CD4-positive, CD25-positive, alpha-beta regulatory T cell (primary cell): ENCODE measurements at regions not wholly inside any gene's neighbourhood (a gene's known extent, or its start where the extent isn't known, plus 50 kb on each side); places are given as distances from the start of the nearest gene placed in this dataset.

Experiments used
- ATAC-seq, 2 donors: fragments of 150-1000 bp; cut with Tn5 transposase; one replicate each; pipeline ENCODE4 v1.10.0; 2021; ENCODE audit warnings: low read depth in 2 of 2, moderate number of reproducible peaks in 2 of 2, moderate library complexity in 1 of 2
- DNase-seq, 3 donors: peaks; one replicate each; pipeline versions ENCODE4 v3.0.0 to v3.0.0-alpha.2; 2012 to 2022; ENCODE audit warnings: mixed read lengths in 1 of 3
- H3K27ac ChIP-seq: one replicate; pipeline ENCODE4 v1.7.0; 2013; ENCODE audit warnings: mild to moderate bottlenecking, low read length; ENCODE audit not compliant: insufficient read depth, poor library complexity, severe bottlenecking
- H3K27me3 ChIP-seq: one replicate; pipeline ENCODE4 v1.7.0; 2013; ENCODE audit warnings: low read length; ENCODE audit not compliant: control insufficient read depth, insufficient read depth
- H3K36me3 ChIP-seq: one replicate; pipeline ENCODE4 v1.7.0; 2013; ENCODE audit warnings: mild to moderate bottlenecking, low read length, moderate library complexity; ENCODE audit not compliant: control insufficient read depth, insufficient read depth
- H3K4me1 ChIP-seq: 2 replicates; pipeline ENCODE4 v1.7.0; 2013; ENCODE audit warnings: mild to moderate bottlenecking, low read length; ENCODE audit not compliant: insufficient read depth, control insufficient read depth, poor library complexity, severe bottlenecking
- H3K4me3 ChIP-seq: one replicate; pipeline ENCODE4 v1.7.0; 2013; ENCODE audit warnings: low read depth, mild to moderate bottlenecking, low read length, moderate library complexity
- H3K9me3 ChIP-seq, 2 experiments: 1 replicate in 1 of 2; 2 replicates in 1 of 2; pipeline ENCODE4 v1.7.0; 2013; ENCODE audit warnings: low read length in 2 of 2, mild to moderate bottlenecking in 1 of 2, moderate library complexity in 1 of 2; ENCODE audit not compliant: control insufficient read depth in 2 of 2
- H3K27ac Mint-ChIP-seq, 3 donors: one replicate each; pipeline ENCODE4 v1.8.0; 2020 to 2022; ENCODE audit warnings: mild to moderate bottlenecking in 3 of 3, mixed read lengths in 3 of 3, moderate library complexity in 2 of 3
- H3K27me3 Mint-ChIP-seq: one replicate; pipeline ENCODE4 v1.8.0; 2022; ENCODE audit warnings: mild to moderate bottlenecking, mixed read lengths
- H3K36me3 Mint-ChIP-seq: one replicate; pipeline ENCODE4 v1.8.0; 2020; ENCODE audit warnings: mixed read lengths
- H3K4me1 Mint-ChIP-seq, 4 donors: one replicate each; pipeline ENCODE4 v1.8.0; 2020 to 2022; ENCODE audit warnings: mixed read lengths in 4 of 4, mild to moderate bottlenecking in 1 of 4
- H3K4me3 Mint-ChIP-seq, 4 donors: one replicate each; pipeline ENCODE4 v1.8.0; 2020 to 2022; ENCODE audit warnings: mild to moderate bottlenecking in 4 of 4, mixed read lengths in 4 of 4, moderate library complexity in 3 of 4
- H3K9me3 Mint-ChIP-seq, 7 donors: one replicate each; pipeline ENCODE4 v1.8.0; 2020 to 2022; ENCODE audit warnings: mixed read lengths in 7 of 7, mild to moderate bottlenecking in 3 of 7, moderate library complexity in 2 of 7

- Histone ChIP-seq H3K27ac (no peak overlapping the region), H3K36me3 (no peaks in the 10 kb centered on the region), H3K4me3 (no peak overlapping the region), H3K27me3 (no peaks in the 10 kb centered on the region), H3K9me3 (no peaks in the 10 kb centered on the region), H3K4me1 (peaks cover 7% of the 10 kb centered on the region)
- no peaks in the 10 kb centered on the region for H3K27me3 Mint-ChIP-seq
- DNase-seq (no peak), ATAC-seq (no peak)
- no peaks in the 10 kb centered on the region for H3K36me3 Mint-ChIP-seq
- H3K27ac Mint-ChIP-seq = no peak overlapping the region
- peaks cover 0 to 26% (median 7%) of the 10 kb centered on the region in 4 donors for H3K4me1 Mint-ChIP-seq
- peaks cover 0 to 4% (median 0%) of the 10 kb centered on the region in 7 donors for H3K9me3 Mint-ChIP-seq
- H3K4me3 Mint-ChIP-seq = no peak overlapping the region
Observed at GRCh38 chr1:98403963-98404480, 257.5 kb upstream of the SNX7 start.

DNA sequence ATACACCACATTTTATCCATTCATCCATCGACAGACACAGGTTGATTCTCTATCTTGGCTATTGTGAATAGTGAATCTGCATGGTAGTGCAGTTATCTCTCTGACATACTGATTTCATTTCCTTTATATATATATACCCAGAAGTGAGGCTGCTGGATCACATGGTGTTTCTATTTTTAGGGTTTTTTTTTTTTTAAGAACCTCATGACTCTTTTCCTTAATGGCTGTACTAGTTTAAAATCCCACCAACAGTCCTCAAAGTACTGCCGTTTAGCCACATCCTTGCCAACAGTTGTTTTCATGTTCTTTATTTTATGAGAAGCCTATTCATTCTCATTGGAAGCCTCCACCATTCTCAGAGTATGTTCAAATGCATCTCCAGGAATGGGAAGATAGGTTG lies 258.7 kb upstream of the SNX7 start:
- peaks cover 0 to 26% (median 7%) of the 10 kb centered on the region in 4 donors for H3K4me1 Mint-ChIP-seq
- DNase-seq (no peak), ATAC-seq (no peak)
- no peaks in the 10 kb centered on the region for H3K9me3 ChIP-seq
- no peak overlapping the region for H3K4me3 Mint-ChIP-seq
- H3K4me3 ChIP-seq = peak overlapping the region; percentile 7
- H3K27ac Mint-ChIP-seq = no peak overlapping the region
- H3K36me3 Mint-ChIP-seq = no peaks in the 10 kb centered on the region
- no peaks in the 10 kb centered on the region for H3K27me3 ChIP-seq
- no peaks in the 10 kb centered on the region for H3K27me3 Mint-ChIP-seq
- H3K27ac ChIP-seq = no peak overlapping the region
- peaks cover 7% of the 10 kb centered on the region for H3K4me1 ChIP-seq
- peaks cover 0 to 4% (median 0%) of the 10 kb centered on the region in 7 donors for H3K9me3 Mint-ChIP-seq
- H3K36me3 ChIP-seq = no peaks in the 10 kb centered on the region

GRCh38 chr1:98400446-98400845 lies 261.1 kb upstream of the SNX7 start:
- Histone ChIP-seq H3K9me3 (no peaks in the 10 kb centered on the region), H3K36me3 (no peaks in the 10 kb centered on the region), H3K27ac (no peak overlapping the region), H3K27me3 (no peaks in the 10 kb centered on the region), H3K4me3 (no peak overlapping the region), H3K4me1 (no peaks in the 10 kb centered on the region)
- Mint-ChIP-seq H3K36me3 (no peaks in the 10 kb centered on the region), H3K27ac (no peak overlapping the region), H3K27me3 (no peaks in the 10 kb centered on the region), H3K4me3 (no peak overlapping the region), H3K9me3 (peaks cover 0 to 4% (median 0%) of the 10 kb centered on the region in 7 donors), H3K4me1 (peaks cover 0 to 13% (median 4%) of the 10 kb centered on the region in 4 donors)
- ATAC-seq (no peak), DNase-seq (no peak)

- no peaks in the 10 kb centered on the region for H3K9me3 ChIP-seq
- DNase-seq (no peak), ATAC-seq (no peak)
- Mint-ChIP-seq H3K4me1 (peaks cover 0 to 11% (median 4%) of the 10 kb centered on the region in 4 donors), H3K4me3 (no peak overlapping the region), H3K27me3 (no peaks in the 10 kb centered on the region), H3K9me3 (peaks cover 0 to 4% (median 0%) of the 10 kb centered on the region in 7 donors), H3K36me3 (no peaks in the 10 kb centered on the region), H3K27ac (no peak overlapping the region)
- no peaks in the 10 kb centered on the region for H3K27me3 ChIP-seq
- no peak overlapping the region for H3K4me3 ChIP-seq
- no peaks in the 10 kb centered on the region for H3K4me1 ChIP-seq
- H3K27ac ChIP-seq = no peak overlapping the region
- no peaks in the 10 kb centered on the region for H3K36me3 ChIP-seq
Observed at GRCh38 chr1:98399218-98399617, 262.3 kb upstream of the SNX7 start.

- H3K4me3 Mint-ChIP-seq = no peak overlapping the region
Observed at GRCh38 chr1:98398649-98399048, 262.9 kb upstream of the SNX7 start.

GRCh38 chr1:98398092-98398491 lies 263.4 kb upstream of the SNX7 start:
- Mint-ChIP-seq H3K27me3 (no peaks in the 10 kb centered on the region), H3K9me3 (peaks cover 0 to 4% (median 0%) of the 10 kb centered on the region in 7 donors), H3K4me3 (no peak overlapping the region), H3K4me1 (peaks cover 0 to under 1% (median under 1%) of the 10 kb centered on the region in 4 donors), H3K36me3 (no peaks in the 10 kb centered on the region), H3K27ac (no peak overlapping the region)
- ATAC-seq (no peak), DNase-seq (no peak)
- no peaks in the 10 kb centered on the region for H3K36me3 ChIP-seq
- no peaks in the 10 kb centered on the region for H3K4me1 ChIP-seq
- H3K9me3 ChIP-seq = no peaks in the 10 kb centered on the region
- H3K27me3 ChIP-seq = no peaks in the 10 kb centered on the region
- no peak overlapping the region for H3K27ac ChIP-seq
- no peak overlapping the region for H3K4me3 ChIP-seq

More at GRCh38 chr1:98398649-98399048, 262.9 kb upstream of the SNX7 start:
- no peak for ATAC-seq
- Histone ChIP-seq H3K9me3 (no peaks in the 10 kb centered on the region), H3K36me3 (no peaks in the 10 kb centered on the region), H3K4me1 (no peaks in the 10 kb centered on the region), H3K27me3 (no peaks in the 10 kb centered on the region), H3K4me3 (no peak overlapping the region), H3K27ac (no peak overlapping the region)
- H3K27me3 Mint-ChIP-seq = no peaks in the 10 kb centered on the region
- no peak for DNase-seq
- peaks cover 0 to 4% (median 0%) of the 10 kb centered on the region in 7 donors for H3K9me3 Mint-ChIP-seq
- H3K27ac Mint-ChIP-seq = no peak overlapping the region
- peaks cover 0 to 7% (median 3%) of the 10 kb centered on the region in 4 donors for H3K4me1 Mint-ChIP-seq
- H3K36me3 Mint-ChIP-seq = no peaks in the 10 kb centered on the region

DNA sequence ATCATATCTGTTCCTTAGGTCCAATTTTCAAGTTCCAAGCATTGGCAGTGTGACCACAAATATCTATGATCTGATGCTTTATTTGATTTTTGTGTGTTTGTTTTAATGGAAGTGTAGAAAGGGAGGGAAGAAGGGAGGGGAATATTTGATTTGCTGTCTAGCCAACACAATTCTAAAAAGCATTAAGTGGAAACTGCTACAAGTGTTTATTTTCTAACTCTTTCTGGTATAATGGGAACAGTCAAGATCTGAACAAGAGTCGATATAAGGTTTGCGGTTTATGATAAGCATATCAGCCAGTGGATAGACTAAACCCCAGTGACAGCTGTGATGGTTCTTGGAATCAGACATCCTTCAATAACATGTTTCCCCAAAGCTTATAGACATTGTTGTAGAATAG lies 267.8 kb upstream of the SNX7 start:
- Histone ChIP-seq H3K9me3 (no peaks in the 10 kb centered on the region), H3K4me1 (no peaks in the 10 kb centered on the region), H3K36me3 (no peaks in the 10 kb centered on the region), H3K27me3 (no peaks in the 10 kb centered on the region), H3K27ac (no peak overlapping the region), H3K4me3 (no peak overlapping the region)
- no peak overlapping the region for H3K4me3 Mint-ChIP-seq
- peaks cover 0 to 5% (median 3%) of the 10 kb centered on the region in 4 donors for H3K4me1 Mint-ChIP-seq
- peaks cover 0 to 3% (median 0%) of the 10 kb centered on the region in 7 donors for H3K9me3 Mint-ChIP-seq
- H3K27ac Mint-ChIP-seq = no peak overlapping the region
- ATAC-seq (no peak), DNase-seq (no peak)
- no peaks in the 10 kb centered on the region for H3K36me3 Mint-ChIP-seq
- no peaks in the 10 kb centered on the region for H3K27me3 Mint-ChIP-seq

DNA sequence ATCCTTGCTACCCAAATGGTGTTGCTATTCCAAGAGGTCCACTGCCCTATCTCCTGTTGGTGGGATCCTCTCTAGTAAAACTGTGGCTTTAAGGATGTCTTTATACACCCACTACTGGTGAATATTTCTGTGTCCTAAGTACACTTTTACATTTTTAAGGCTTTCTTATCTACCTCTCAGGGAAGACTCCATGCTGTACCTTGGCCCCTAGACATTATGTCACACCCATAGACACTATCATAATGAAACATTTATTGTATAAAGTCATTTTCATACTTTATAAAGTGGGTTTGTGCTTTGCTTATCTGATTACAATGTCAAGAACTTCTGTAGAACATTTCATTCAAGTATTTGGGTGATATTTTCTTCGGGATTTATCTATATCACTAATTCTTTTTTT lies 270.3 kb upstream of the SNX7 start:
- no peaks in the 10 kb centered on the region for H3K27me3 ChIP-seq
- H3K9me3 ChIP-seq = no peaks in the 10 kb centered on the region
- Mint-ChIP-seq H3K4me3 (no peak overlapping the region), H3K27me3 (no peaks in the 10 kb centered on the region), H3K9me3 (peaks cover 0 to 3% (median 1%) of the 10 kb centered on the region in 7 donors), H3K27ac (no peak overlapping the region), H3K4me1 (peaks cover 11 to 17% (median 15%) of the 10 kb centered on the region in 4 donors), H3K36me3 (no peaks in the 10 kb centered on the region)
- no peak overlapping the region for H3K4me3 ChIP-seq
- ATAC-seq = no peak
- no peaks in the 10 kb centered on the region for H3K36me3 ChIP-seq
- peaks cover 6% of the 10 kb centered on the region for H3K4me1 ChIP-seq
- H3K27ac ChIP-seq = no peak overlapping the region
- no peak for DNase-seq
